ENCODE measurements at regions not wholly inside any gene's neighbourhood (a gene's known extent, or its start where the extent isn't known, plus 50 kb on each side); places are given as distances from the start of the nearest gene placed in this dataset.

GRCh38 chr16:54724346-54724925, 206.2 kb upstream of the IRX5 start:
- TF ChIP-seq CTCF (IDR thresholded peaks at IDR 0.05) = no peak
- TF ChIP-seq POLR2A (IDR thresholded peaks at IDR 0.05) = no peak
- TF ChIP-seq EP300 (IDR thresholded peaks at IDR 0.05) = no peak

Data from suprapubic skin (tissue), 3 donors.